BE2C (cell line): ENCODE measurements at regions not wholly inside any gene's neighbourhood (a gene's known extent, or its start where the extent isn't known, plus 50 kb on each side); places are given as distances from the start of the nearest gene placed in this dataset.

Source experiments
- DNase-seq: peaks from one replicate; pipeline ENCODE4 v3.0.0-alpha.2; 2020
- H3K27me3 ChIP-seq: fragments of 250-450 bp; sonication (Bioruptor Pico); 2 replicates; pipeline ENCODE4 v1.5.1; 2020; ENCODE audit warnings: mild to moderate bottlenecking
- H3K36me3 ChIP-seq: fragments of 250-450 bp; sonication (Bioruptor Pico); 2 replicates; pipeline ENCODE4 v1.5.1; 2020; ENCODE audit warnings: mild to moderate bottlenecking
- H3K4me1 ChIP-seq: fragments of 250-450 bp; sonication (Bioruptor Pico); 2 replicates; pipeline ENCODE4 v1.5.1; 2020
- H3K4me3 ChIP-seq: 2 replicates; pipeline ENCODE4 v1.5.1; 2011; ENCODE audit warnings: low read depth, low read length
- H3K9me3 ChIP-seq: fragments of 250-450 bp; sonication (Bioruptor Pico); 2 replicates; pipeline ENCODE4 v1.5.1; 2020
- CTCF ChIP-seq: IDR thresholded peaks from 2 replicates; pipeline ENCODE4 v1.5.1; 2012; ENCODE audit warnings: mild to moderate bottlenecking, low read depth, low read length

- TF ChIP-seq CTCF: no peak
- no peaks in the 10 kb centered on the region for H3K36me3 ChIP-seq
- H3K27me3 ChIP-seq: no peaks in the 10 kb centered on the region
- no peaks in the 10 kb centered on the region; the same call in 1 of the 2 replicates for H3K9me3 ChIP-seq
- H3K4me1 ChIP-seq: peaks cover 4% of the 10 kb centered on the region
- no peak overlapping the region for H3K4me3 ChIP-seq
- DNase-seq: no peak
Measured at GRCh38 chr7:130998993-130999602, 265.1 kb upstream of the KLF14 start.

GRCh38 chr7:130999926-131000325 lies 265.9 kb upstream of the KLF14 start:
- Histone ChIP-seq H3K4me1 (peaks cover 4% of the 10 kb centered on the region), H3K4me3 (no peak overlapping the region), H3K36me3 (no peaks in the 10 kb centered on the region), H3K27me3 (no peaks in the 10 kb centered on the region), H3K9me3 (no peaks in the 10 kb centered on the region; the same call in 1 of the 2 replicates)
- no peak for TF ChIP-seq CTCF
- DNase-seq: no peak

- H3K4me3 ChIP-seq: no peak overlapping the region
- H3K4me1 ChIP-seq: peaks cover 4% of the 10 kb centered on the region
- no peaks in the 10 kb centered on the region for H3K27me3 ChIP-seq
- no peaks in the 10 kb centered on the region for H3K36me3 ChIP-seq
- H3K9me3 ChIP-seq: no peaks in the 10 kb centered on the region; the same call in 1 of the 2 replicates
- no peak for DNase-seq
- no peak for TF ChIP-seq CTCF
Measured at GRCh38 chr7:131000389-131000788, 266.4 kb upstream of the KLF14 start.

- no peaks in the 10 kb centered on the region; the same call in 1 of the 2 replicates for H3K9me3 ChIP-seq
- TF ChIP-seq CTCF: no peak
- no peaks in the 10 kb centered on the region for H3K36me3 ChIP-seq
- no peaks in the 10 kb centered on the region for H3K27me3 ChIP-seq
- peaks cover 4% of the 10 kb centered on the region for H3K4me1 ChIP-seq
- no peak overlapping the region for H3K4me3 ChIP-seq
- DNase-seq: no peak
Measured at GRCh38 chr7:131000873-131001272, 266.9 kb upstream of the KLF14 start.

GRCh38 chr7:131002600-131002999 lies 268.6 kb upstream of the KLF14 start:
- no peak for DNase-seq
- Histone ChIP-seq H3K4me3 (no peak overlapping the region), H3K27me3 (no peaks in the 10 kb centered on the region), H3K9me3 (no peaks in the 10 kb centered on the region; the same call in 1 of the 2 replicates), H3K36me3 (no peaks in the 10 kb centered on the region), H3K4me1 (peaks cover 3% of the 10 kb centered on the region; the same call in 1 of the 2 replicates)
- TF ChIP-seq CTCF: no peak

- TF ChIP-seq CTCF: no peak
- H3K4me1 ChIP-seq: peaks cover 3% of the 10 kb centered on the region; the same call in 1 of the 2 replicates
- H3K9me3 ChIP-seq: no peaks in the 10 kb centered on the region; the same call in 1 of the 2 replicates
- no peak overlapping the region for H3K4me3 ChIP-seq
- H3K36me3 ChIP-seq: no peaks in the 10 kb centered on the region
- no peak for DNase-seq
- H3K27me3 ChIP-seq: no peaks in the 10 kb centered on the region
Measured at GRCh38 chr7:131003634-131004033, 269.6 kb upstream of the KLF14 start.
